OCI-M2 (cell line): ENCODE measurements at regions not wholly inside any gene's neighbourhood (a gene's known extent, or its start where the extent isn't known, plus 50 kb on each side); places are given as distances from the start of the nearest gene placed in this dataset.

Experiments used
- DNase-seq: peaks from one replicate; lab custom pipeline; 2025; ENCODE audit not compliant: unreplicated experiment; lab: John Stamatoyannopoulos, UW

DNA sequence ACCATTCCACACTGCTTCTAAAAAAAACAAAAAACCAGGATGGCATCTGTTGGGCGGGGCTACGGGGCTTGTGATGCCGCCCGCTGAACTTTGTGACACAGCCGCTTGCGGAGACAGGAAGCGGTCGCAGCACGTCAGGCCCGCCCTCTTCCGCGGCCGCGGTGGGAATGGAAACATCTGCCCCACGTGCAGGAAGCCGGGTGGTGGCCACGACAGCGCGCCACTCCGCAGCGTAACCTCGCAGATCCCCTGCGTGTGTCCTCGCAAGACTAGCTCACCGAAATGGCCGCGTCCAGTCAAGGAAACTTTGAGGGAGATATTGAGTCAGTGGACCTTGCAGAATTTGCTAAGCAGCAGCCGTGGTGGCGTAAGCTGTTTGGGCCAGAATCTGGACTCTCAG is 168.5 kb downstream of the SUCLG1 start:
- DNase-seq: no peak

DNA sequence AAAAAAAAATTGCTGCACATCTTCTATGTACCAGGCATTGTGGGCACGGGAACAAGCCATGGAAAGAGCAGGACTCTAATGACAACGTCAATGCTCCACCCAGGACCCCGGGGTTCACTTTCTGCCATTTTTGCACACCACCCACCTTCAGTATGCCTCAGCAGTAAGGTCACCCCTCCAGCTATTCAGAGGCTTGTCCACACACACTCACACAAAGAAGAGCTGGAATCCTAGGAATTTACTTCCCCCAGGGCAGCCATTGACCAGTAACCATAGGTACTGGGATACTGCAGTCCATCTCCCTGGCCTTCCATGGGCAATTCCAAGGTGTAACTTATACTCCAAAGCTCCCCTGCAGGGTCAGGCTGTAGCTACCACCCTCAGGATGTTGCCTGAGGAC is 170.8 kb downstream of the SUCLG1 start:
- DNase-seq: no peak

DNA sequence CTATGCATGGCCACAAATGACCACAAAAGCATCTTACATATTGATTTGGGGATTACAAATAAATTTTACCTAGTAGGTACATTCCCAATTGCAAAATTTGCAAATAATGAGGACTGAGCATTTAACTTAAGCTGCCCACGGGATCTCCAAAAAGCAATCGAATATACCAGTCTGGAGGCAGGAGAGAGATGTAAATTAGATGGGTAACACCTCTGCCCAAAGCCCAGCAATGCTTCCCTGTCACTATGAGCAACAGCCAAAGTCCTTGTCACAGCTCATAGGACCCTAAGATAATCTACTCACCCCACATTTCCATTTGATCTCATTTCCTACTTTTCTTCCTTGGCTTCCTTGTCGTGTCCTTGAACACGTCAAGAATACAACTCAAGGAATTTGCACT is 172.2 kb downstream of the SUCLG1 start:
- no peak for DNase-seq

DNA sequence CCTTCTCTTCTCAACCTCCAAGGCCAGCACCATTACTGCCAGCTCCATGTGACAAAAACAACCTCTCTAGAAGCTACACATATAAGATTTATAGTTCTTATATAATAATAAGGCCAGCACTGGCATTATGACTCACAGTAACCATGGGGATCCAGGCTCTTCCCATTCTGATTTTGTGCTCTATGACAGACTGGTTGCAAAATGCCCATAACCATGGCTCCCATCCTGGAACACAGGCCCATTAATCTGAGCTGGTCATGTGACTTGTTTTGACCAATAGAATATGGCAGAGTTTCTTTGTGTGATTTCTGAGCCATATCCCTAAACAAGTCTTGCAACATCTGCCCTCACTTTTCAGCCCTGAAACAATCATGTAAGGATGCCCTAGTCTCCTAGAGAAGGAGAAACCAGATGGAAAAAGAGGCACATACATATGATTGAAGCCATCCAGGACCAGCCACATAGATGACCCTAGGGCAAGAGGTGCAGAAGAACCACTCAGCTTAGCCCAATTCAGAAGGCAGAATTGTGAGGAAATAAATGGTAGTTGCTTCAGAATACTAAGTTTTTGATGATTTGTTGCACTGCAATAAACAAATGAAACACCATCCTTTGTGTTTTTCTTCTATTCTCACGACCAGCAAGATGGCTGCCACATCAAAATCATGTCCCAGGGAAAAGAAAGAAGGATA is 173.9 kb downstream of the SUCLG1 start:
- no peak for DNase-seq

DNA sequence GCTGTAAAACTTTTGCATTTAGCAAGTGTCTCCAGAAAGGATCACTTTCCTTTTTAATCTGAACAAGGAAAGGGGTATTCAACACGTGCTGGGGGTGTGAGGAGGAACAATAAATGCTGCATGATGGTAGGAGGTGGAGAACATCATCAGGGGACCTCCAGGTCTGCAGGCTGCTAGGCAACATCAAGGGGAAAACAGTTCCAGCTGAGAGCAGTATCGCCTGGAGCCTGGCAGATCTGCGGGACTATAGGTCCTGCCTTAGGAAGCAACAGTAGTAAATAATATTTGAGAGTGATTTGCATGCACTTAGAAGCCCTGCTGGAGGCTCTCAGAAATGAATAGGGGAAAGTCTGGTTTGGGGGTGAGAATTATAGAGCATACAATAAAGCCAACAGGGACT is 175.6 kb downstream of the SUCLG1 start:
- DNase-seq: no peak

DNA sequence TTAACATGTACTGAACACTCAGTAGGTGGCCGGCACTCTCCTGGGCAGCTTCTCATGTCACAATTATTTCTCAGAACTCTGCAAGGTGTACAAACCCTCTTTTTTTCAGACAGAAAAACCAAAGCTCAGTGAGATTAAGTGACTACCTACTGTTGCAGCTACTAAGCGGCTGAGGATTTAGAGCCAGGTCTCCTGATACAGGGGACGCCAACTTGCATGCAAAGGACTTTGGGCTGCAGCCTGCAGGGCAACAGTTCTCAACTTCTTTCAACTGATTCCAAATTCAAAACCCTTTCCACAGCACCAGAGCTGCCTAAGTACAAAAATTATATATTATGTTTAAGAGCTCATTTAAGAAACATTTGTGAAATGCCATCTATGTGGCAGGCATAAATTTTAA is 177.6 kb downstream of the SUCLG1 start:
- DNase-seq: no peak

DNA sequence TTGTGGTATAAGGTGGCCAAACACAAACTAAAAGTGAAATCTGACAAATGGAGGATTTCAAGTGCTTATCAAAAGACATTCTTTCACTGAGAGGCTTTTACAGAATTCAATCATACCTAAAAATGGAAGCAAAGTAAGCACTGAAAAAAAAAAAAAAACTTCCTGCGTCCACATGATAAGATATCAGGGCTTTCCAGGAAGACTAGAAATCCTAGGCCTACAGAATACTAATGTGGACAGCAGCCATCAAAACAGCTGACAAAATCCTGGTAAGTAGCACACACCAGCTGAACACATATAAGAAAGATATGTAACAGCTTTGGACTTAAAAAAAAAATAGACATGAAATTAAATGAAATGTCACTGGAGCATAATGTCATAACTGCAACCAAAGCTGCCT is 178.2 kb downstream of the SUCLG1 start:
- DNase-seq: no peak

DNA sequence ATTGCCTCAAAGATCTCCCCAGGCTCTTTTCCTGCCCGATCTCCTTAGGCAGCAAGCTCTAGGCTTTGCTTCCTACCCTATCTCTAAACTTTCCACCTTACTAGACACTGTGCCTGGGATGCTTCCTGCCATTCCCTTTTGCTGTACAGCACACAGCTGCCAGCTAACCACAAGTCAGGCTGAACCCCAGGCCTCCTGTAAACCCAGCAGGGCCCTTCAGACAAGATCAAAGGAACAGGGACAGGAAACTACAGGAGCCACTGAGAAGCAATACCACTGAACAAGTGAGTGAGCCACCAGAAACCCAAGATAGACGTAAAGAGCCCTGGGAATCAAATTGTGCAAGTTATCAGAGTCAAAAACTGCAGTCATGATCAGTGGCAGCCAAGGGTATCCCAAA is 180.7 kb downstream of the SUCLG1 start:
- DNase-seq: no peak

DNA sequence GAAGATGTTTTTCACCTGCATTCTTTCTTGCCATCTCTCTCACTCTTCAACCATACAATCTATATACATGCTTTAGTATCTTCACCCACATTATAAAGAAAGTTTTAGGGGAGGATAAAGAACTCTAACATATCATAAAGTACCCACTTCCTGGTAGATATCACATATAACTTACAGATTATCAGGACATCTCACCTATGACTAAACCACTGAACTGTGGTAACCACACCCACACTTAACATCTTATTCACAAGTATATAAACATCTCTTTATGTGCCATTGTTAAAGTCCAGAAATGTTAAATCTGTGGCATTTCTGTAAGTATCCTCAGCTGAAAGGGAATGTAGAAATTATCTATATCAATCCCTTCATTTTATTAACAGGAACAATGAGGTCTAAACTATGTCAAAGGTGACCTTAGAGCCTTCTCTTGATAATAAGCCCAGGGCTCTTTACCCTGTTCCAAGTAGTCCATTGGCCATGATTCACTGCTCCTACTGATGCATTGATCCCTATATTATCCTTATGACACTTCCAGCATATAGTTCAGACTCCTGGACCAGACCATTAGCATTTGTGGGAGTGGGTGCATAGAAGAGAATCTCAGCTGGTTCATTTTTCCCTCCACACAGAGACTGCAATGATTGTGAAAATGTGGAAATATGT is 182.4 kb downstream of the SUCLG1 start:
- no peak for DNase-seq

DNA sequence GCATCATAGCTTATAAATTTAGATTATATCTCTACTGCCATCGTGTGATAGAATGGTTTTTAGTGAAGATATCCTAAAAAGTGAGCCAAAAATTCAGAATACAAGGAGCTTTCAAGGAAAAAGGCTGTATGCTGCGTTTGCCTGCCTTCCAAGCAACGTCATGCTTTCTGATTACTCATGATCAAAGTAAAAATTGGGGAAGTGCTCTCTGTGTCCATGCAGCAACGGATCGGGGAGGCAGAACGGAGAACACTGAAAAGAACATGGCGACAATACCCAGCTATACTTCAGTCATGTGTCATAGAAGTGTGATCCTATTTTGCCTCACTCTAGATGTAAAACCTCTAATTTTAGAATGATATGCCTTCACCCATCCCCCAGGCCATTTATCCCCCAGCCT is 185.7 kb downstream of the SUCLG1 start:
- no peak for DNase-seq

DNA sequence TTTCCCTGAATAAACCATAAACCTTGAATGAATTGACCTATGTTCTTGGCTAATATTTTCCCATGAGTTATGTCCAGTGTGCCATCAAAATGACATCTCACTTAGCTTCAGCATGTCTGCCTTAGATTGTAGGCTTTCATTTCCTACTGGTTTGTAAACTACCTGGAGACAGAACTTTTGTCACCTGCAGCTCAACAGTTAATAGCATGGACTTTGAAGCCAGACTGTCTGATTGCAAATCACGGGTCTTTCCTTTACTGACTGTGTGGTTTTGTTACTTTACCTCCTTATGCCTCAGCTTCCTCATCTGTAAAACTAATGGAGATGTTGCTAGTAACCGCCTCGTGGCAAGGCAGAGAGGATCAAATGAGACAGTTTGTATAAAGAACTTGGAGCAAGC is 187.1 kb downstream of the SUCLG1 start:
- DNase-seq: no peak

DNA sequence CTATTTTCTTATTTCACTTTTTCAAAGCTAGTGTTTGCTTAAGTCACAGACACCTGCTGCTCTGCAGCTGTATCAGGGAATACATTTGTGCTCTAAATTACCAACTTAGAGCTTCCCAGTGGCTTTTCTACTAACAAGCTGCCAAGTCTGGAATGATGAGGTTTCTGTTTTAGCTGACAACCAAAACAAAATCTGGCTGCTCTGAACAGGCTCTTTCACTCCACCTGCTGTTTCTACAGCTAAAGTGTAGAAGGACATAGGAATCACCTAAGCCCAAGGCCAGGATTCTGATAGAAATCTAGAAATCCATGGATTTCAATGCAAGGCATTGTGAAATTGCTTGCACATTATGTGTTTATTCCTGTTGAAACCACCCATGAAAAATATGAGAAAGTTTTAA is 201.2 kb downstream of the SUCLG1 start:
- DNase-seq: no peak

DNA sequence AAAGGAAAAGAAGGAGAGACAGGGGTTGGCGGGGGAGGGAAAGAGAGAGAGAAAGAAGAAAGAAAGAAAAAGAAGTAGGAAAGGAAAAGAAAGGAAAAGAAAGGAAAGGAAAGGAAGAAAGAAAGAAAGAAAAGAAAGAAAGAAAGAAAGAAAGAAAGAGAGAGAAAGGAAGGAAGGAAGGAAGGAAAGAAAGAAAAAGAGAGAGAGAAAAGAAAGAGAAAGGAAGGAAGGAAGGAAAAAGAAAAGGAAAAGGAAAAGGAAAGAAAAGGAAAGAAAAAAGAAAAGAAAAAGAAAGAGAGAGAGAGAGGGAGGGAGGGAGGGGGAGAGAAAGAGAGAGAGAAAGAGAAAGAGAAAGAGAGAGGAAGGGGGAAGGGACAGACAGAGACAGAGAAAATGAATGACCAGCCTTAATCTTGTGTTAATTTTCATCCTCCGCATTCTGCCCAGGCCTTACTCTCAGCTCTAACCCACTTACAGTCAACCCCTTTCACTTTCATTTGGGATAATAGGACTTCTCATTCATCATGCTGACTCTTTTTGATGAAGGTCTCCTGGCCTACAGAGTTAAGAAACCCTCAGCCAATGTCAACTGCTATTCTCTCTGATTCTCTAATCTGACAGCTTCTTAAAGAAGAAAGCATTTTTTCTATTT is 207.3 kb downstream of the SUCLG1 start:
- DNase-seq: no peak

DNA sequence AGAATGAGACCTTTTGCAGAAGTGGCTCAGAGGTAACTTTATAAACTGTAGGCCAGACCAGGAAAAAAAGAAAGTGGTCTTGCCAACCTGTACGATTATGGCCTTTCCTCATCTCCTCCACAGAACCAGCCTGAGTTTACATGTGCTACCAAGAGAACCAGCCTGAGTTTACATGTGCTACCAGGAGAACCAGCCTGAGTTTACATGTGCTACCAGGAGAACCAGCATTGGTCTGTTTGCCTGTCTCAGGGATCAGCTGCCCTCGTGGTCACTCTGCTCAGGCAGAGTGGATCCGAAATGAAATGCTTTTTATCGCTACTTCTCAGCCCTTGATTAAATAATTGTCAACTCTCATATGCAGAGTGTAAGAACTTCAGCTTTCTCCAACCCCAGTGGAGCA is 209.9 kb downstream of the SUCLG1 start:
- no peak for DNase-seq

DNA sequence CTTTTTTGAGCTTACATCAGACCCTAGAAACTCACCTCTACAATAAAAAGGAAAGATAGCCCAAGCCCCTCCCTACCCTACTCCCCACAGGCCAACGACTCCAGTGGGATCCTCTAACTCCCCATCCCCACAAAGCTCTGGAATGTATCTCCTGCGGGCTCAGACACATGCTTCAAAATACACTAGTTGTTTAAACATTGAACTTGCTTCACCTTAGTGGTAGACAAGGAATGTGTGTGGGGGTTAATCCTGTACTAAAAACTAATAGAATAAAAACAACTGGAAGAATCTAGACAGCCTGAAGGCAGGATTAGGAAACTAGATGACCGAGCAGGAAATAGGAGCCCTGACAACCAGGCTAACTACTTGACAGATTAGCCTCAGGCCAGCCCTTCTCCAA is 211.5 kb downstream of the SUCLG1 start:
- DNase-seq: no peak

DNA sequence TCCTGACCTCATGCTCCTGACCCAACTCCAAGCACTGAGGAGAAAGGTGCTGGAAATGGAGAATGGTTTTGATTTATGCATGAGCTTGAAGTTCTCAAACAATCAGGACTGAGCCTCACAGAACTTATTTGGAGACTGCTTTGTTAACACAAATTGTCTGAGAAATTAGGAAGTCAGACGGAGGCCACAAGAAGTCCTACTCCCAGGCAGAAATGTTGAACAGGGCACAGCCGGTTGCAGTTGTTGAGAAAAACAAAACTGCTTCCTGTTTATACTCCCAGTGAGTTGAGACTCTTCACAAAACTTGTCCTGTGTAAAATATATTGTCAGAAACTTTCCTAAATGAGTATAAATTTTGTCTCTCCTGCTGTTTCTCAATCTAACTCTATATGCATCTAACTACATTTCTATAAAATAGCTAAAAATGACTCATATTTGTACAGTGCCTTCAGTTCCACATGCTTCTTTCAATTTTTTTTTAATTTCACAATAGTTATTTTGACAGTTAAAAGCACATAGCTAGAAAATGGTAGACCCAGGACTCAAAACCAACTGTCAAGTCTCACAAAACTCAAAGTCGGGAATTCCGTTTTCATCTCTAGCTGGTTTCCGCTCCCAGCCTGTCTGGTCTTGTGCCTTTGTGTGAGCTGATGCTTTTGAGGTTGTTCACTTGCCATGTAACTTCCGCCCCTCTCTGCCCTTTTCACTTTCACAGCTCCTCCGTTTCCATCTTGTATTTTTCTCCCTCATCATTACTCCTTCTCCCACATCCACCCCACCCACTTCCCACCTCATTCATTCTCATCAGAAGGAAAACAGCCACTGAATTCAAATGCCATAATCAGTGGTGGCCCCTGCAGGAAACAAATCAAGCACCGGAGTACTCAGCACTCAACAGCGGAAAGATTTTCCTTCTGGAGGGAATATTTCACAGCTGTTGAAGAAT is 215.0 kb downstream of the SUCLG1 start:
- no peak for DNase-seq

DNA sequence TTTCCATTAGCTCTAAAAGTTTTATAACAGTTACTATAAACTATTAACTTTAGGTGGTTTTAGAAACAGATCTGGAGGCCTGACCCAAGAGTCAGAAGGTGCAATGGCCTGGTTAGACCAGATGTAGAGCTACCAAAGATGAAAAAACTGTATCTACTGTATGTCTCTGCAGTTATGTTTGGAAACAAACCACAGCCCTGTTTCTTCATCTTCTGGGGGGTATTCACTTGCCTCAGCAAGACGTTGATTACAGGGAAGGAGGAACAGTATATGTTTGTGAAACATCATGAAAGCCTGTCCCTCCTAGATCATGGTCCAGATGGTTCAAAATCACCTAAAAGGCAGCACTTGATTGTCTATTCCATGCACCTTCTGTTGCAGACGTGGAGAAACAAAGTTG is 220.2 kb downstream of the SUCLG1 start:
- no peak for DNase-seq

DNA sequence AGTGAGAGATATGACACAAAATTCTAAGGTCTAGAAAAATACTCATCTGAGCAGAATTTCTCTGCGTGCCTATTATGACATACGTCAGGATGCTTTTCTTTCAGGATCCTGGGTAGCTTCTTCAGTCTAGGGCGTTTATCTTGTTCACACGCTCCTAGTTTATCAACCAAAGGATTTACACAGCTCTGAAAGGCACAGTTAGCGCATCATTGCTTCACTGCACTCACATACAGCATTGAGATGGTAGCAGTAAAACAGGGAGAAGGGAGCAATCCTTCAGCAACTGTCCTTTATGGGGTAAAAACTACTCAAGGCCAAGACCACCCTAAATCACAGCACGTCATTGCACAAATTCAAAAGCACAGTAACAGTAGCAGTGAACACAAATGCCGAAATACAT is 222.8 kb downstream of the SUCLG1 start:
- DNase-seq: no peak

DNA sequence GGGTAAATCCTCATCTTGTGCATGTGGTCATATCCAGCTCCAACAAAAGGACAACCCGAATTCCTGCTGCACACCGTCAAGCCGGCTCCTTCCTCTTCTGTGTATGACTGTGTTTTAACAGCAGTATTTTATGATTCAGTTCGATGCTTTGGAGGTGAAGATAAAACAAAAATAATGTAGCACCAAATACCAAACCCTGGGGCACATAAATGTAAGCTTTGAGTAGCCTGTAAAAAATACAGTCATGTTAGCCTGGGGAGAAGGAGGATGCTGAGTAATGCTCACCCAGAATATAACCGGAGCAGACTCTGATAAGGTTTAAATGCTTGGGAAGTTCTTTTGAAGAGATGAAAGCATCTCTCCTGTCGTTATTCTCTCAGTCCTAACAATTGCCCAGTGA is 225.0 kb downstream of the SUCLG1 start:
- DNase-seq: no peak

DNA sequence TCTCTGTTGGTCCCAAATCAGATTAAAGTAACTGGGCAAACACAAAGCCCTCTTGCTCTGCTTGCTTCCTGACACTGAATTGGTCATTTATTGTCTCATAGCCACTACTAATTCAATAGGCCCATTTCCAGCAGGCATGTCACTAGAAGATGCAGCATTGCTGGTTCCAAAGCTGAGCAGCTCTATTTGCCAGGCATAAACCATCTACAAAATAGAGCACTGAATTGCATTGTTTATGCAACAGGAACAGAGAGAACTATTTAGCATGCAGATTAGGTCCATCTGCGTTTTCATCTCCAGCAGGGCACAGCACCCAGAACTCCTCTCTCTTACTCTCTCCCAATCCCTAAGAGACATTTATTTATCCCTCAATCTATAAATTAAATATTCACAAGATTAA is 227.6 kb downstream of the SUCLG1 start:
- no peak for DNase-seq

DNA sequence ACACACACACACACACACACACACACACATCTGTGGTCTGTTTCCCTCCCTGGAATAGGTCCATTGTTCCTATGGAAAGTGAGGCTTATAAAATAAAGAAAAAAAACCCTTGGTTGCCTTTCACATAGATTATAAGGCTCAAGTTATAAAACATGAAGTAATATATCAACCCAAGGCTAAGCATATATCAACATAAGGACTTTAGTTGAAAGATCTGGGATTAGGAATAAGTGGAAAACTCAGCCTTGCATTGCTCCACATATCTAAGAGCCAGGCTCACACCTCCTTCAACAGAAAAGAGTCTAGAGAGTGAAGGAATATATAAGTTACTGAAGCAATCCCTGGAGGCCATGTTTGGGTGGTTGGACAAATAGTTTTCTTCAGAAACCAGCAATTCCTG is 235.0 kb downstream of the SUCLG1 start:
- no peak for DNase-seq

DNA sequence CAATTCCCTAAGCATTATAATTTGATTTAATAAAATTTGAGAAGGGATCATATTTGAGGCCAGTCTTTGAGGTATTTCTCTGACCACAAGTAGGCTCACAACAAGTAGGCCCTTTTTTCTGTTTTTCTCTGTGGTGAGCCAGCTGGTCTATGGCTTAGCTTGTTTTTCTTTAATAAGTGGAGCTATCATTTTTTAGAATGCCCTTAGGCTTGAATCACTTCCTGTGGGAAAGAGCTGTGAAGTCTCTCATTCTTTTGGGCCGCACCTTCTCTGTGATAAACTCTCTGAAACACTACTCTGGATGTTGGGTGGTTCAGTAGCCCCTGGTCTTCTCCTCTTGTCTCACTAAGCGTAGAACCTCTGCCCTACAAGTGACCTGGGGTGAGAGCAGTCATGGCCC is 235.9 kb downstream of the SUCLG1 start:
- DNase-seq: no peak
